ENCODE measurements at regions not wholly inside any gene's neighbourhood (a gene's known extent, or its start where the extent isn't known, plus 50 kb on each side); places are given as distances from the start of the nearest gene placed in this dataset.

DNA sequence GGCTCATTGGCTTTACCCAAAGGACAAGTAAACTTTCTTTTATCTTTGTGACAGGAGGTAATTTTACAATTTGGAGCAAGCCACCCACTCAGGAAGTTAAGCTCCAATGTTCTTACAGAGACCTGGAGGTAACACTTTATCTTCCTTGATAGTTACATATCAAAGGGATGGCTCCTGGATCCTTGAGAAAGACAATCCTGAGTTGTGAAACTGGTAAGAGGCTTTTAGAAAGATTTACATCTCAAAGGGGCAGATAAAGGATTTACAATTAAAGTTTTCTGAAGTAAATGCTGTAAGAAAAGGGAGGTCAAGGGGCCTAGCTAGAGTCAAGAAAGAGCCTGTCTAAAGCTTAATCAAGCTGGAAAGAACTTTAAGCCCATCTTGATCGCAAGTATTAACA, 124.4 kb upstream of the ZNF804B start:
- TF ChIP-seq, protein P1, sequence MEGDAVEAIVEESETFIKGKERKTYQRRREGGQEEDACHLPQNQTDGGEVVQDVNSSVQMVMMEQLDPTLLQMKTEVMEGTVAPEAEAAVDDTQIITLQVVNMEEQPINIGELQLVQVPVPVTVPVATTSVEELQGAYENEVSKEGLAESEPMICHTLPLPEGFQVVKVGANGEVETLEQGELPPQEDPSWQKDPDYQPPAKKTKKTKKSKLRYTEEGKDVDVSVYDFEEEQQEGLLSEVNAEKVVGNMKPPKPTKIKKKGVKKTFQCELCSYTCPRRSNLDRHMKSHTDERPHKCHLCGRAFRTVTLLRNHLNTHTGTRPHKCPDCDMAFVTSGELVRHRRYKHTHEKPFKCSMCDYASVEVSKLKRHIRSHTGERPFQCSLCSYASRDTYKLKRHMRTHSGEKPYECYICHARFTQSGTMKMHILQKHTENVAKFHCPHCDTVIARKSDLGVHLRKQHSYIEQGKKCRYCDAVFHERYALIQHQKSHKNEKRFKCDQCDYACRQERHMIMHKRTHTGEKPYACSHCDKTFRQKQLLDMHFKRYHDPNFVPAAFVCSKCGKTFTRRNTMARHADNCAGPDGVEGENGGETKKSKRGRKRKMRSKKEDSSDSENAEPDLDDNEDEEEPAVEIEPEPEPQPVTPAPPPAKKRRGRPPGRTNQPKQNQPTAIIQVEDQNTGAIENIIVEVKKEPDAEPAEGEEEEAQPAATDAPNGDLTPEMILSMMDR (IDR thresholded peaks at IDR 0.05; ENCODE audit: low read depth, low read length, missing control alignments), result no peak
- in situ Hi-C loops (cut with HindIII; ENCODE audit: low sequenced_read_pairs), result no loop called here
- no peak overlapping the region for H3K4me3 ChIP-seq (ENCODE audit: low read depth, low read length)
- DNase-seq (ENCODE audit: low read depth), result no peak

DNA sequence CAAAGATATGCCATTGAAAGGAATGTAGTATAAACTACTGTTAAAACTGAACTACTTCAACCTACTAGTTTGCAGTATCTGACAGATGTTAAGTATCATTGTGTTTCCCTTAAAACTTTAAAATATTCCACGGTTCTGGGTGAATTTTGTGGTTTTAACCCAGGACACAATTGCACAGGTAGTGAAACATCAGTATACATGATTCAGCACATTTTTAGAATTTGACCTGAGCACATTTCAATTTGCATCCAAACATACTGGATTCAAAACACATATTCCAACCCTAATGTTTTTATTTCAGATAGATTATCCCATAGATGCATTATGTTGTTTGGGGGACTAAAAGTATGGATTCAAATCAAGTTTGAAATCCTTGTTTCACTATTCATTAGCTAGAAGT, 129.9 kb upstream of the ZNF804B start:
- no peak overlapping the region for H3K4me3 ChIP-seq (ENCODE audit: low read depth, low read length)
- DNase-seq (ENCODE audit: low read depth), result no peak
- TF ChIP-seq, protein P1 (IDR thresholded peaks at IDR 0.05; ENCODE audit: low read depth, low read length, missing control alignments), result no peak
- in situ Hi-C loops (cut with HindIII; ENCODE audit: low sequenced_read_pairs), result no loop called here

DNA sequence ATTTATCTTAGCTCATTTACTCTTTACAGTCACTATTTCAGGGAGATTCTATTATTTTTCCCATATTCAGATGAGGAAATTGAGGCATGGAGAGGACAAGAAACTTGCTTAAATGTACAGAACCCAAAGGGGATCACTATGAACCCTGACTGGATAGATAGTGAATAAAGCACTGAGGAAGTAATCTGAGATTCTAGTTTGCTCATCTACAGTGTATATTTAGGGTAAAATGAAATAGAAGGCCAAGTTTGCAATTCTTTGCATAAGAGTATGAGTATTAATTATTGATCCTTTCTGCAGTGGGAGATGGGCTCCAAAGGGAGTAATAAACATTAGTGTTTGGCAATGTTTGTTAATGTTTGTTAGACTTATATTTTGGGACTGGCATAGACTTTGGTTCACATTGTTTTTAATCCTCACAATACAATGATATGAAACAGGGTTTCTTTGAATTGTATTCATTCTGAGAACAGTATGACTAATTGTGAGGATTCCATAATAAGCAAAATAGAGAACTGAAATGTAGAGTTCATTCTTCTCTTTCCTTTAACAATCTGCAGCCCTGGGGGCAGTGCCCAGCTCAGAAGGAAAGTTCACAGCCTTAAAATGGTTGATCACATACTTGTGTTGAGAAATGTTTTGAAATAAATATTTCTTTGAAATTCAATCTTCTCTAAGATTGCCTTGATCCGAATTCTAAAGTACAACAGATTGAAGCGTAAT, 131.0 kb upstream of the ZNF804B start:
- DNase-seq (ENCODE audit: low read depth), result no peak

DNA sequence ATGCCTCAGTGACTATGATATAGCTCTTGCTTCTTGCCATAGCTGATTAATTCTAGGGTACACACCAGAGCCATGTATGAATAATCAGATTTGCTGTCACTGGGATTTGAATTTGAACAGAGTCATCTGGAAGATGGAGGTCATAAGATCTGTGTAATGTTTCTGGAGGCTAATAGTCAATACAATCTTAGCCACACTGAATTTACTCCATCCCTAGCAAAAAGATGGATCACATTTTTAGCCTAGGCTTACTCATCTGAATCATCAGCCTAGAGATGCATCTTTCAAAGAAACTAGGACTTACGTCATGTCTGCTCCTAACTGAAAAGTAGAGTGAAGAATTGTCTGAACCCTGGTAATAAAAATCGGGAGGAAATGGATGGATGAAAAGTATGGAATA, 142.3 kb upstream of the ZNF804B start:
- no peak for DNase-seq (ENCODE audit: low read depth)
- no peak overlapping the region for H3K4me3 ChIP-seq (ENCODE audit: low read depth, low read length)
- in situ Hi-C loops (cut with HindIII; ENCODE audit: low sequenced_read_pairs), result no loop called here
- TF ChIP-seq, protein P1 (IDR thresholded peaks at IDR 0.05; ENCODE audit: low read depth, low read length, missing control alignments), result no peak

More for the DNA sequence above, 131.0 kb upstream of the ZNF804B start:
- TF ChIP-seq, protein P1 (IDR thresholded peaks at IDR 0.05; ENCODE audit: low read depth, low read length, missing control alignments), result no peak
- no peak overlapping the region for H3K4me3 ChIP-seq (ENCODE audit: low read depth, low read length)
- in situ Hi-C loops (cut with HindIII; ENCODE audit: low sequenced_read_pairs), result no loop called here

DNA sequence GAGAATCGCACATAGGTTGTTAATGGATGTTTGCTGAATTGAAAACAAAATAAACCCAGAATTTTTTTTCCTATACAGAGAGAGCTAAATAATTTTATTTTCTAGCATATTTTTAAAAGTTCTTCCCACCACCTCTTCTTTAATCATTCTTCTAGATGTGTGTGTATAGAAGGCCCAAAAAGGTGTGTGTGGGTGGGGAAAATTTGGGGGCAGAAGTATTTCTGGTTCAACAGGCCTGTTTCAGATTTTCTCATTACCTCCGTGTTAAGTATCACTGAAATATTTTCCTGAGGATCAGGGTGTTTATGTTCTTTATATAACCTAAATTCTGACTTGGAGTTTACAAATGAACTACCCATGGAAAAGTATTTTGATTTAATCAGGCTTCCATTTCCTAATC, 144.2 kb upstream of the ZNF804B start:
- no peak for DNase-seq (ENCODE audit: low read depth)
- TF ChIP-seq, protein P1 (IDR thresholded peaks at IDR 0.05; ENCODE audit: low read depth, low read length, missing control alignments), result no peak
- H3K4me3 ChIP-seq (ENCODE audit: low read depth, low read length), result no peak overlapping the region
- in situ Hi-C loops (cut with HindIII; ENCODE audit: low sequenced_read_pairs), result no loop called here

DNA sequence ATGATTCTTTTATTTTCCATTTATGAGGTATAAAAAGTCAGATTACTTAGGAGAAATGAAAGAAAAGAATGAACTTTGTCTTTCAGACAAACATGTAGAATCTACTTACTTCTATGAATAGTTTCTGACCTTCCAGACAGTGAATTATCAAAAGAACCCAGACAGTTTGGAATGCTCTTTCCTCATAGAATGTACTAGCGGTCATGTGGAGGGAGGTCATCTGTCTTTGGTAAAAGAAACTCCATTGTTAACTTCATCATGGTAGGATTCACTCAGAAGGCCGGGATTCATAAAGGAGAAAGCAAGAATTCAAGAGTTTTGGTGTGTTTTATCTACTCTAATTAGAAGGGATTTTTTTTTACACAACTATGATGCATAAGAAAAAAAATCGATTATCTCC, 144.8 kb upstream of the ZNF804B start:
- no peak for DNase-seq (ENCODE audit: low read depth)
- in situ Hi-C loops (cut with HindIII; ENCODE audit: low sequenced_read_pairs), result no loop called here
- TF ChIP-seq, protein P1 (IDR thresholded peaks at IDR 0.05; ENCODE audit: low read depth, low read length, missing control alignments), result no peak
- no peak overlapping the region for H3K4me3 ChIP-seq (ENCODE audit: low read depth, low read length)

Measured in astrocyte of the cerebellum (primary cell).